Activated naive CD8-positive, alpha-beta T cell treated with anti-CD3 and anti-CD28 coated beads for 36 hours (primary cell): ENCODE measurements at regions not wholly inside any gene's neighbourhood (a gene's known extent, or its start where the extent isn't known, plus 50 kb on each side); places are given as distances from the start of the nearest gene placed in this dataset.
"Not testable (repeated sequence)": the region's sequence is repeated elsewhere in the genome, so short reads cannot be mapped to it uniquely, and the experiment has no call there.

Experiments used
- DNase-seq: peaks from one replicate; pipeline ENCODE4 v3.0.0; 2021
- H3K27ac Mint-ChIP-seq: one replicate; pipeline ENCODE4 v1.8.0; 2022; ENCODE audit warnings: mild to moderate bottlenecking, moderate library complexity, mixed read lengths
- H3K27me3 Mint-ChIP-seq: one replicate; pipeline ENCODE4 v1.8.0; 2022; ENCODE audit warnings: mild to moderate bottlenecking, mixed read lengths
- H3K36me3 Mint-ChIP-seq: one replicate; pipeline ENCODE4 v1.8.0; 2021; ENCODE audit warnings: mild to moderate bottlenecking, mixed read lengths
- H3K4me1 Mint-ChIP-seq: one replicate; pipeline ENCODE4 v1.8.0; 2021; ENCODE audit warnings: mixed read lengths
- H3K4me3 Mint-ChIP-seq: one replicate; pipeline ENCODE4 v1.8.0; 2022; ENCODE audit warnings: mild to moderate bottlenecking, moderate library complexity, mixed read lengths
- H3K9me3 Mint-ChIP-seq: one replicate; pipeline ENCODE4 v1.8.0; 2022; ENCODE audit warnings: mixed read lengths

GRCh38 chr1:91129458-91129857 lies 107.6 kb upstream of the ZNF644 start:
- peaks cover 2% of the 10 kb centered on the region for H3K4me1 Mint-ChIP-seq
- H3K27me3 Mint-ChIP-seq = peaks cover 8% of the 10 kb centered on the region
- H3K9me3 Mint-ChIP-seq = no peaks in the 10 kb centered on the region
- no peak for DNase-seq
- H3K36me3 Mint-ChIP-seq = no peaks in the 10 kb centered on the region
- H3K27ac Mint-ChIP-seq = no peak overlapping the region
- H3K4me3 Mint-ChIP-seq = no peak overlapping the region

- Mint-ChIP-seq H3K27me3 (peaks cover 8% of the 10 kb centered on the region), H3K4me3 (no peak overlapping the region), H3K36me3 (no peaks in the 10 kb centered on the region), H3K4me1 (peaks cover 6% of the 10 kb centered on the region), H3K27ac (no peak overlapping the region), H3K9me3 (no peaks in the 10 kb centered on the region)
- DNase-seq = no peak
Observed at GRCh38 chr1:91129017-91129416, 107.2 kb upstream of the ZNF644 start.

DNA sequence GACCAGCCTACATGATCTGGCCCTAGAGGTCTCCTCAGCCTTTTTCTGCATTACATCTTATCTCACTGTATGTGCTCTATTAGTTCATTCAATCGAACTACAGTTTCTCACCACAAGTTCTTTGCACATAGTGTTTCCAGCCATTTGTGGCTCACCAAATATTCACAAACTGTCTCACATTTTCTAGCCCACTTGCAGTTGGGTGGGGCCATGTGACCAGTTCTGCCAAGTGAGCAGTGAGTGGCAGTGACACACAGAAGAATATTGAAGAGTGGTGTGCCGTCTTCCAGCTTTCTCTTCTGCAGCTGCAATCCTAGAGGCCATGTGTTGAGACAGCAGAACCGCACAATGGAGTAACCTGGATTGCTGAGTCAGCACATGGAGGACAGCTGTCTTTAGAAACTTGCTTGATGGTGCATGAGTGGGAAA lies 103.2 kb upstream of the ZNF644 start:
- H3K27me3 Mint-ChIP-seq = peaks cover 4% of the 10 kb centered on the region
- peaks cover 7% of the 10 kb centered on the region for H3K4me1 Mint-ChIP-seq
- DNase-seq = peak; percentile 7
- no peaks in the 10 kb centered on the region for H3K36me3 Mint-ChIP-seq
- H3K4me3 Mint-ChIP-seq = no peak overlapping the region
- no peaks in the 10 kb centered on the region for H3K9me3 Mint-ChIP-seq
- peak overlapping the region; percentile 23 for H3K27ac Mint-ChIP-seq

GRCh38 chr1:91124290-91124985 lies 102.6 kb upstream of the ZNF644 start:
- Mint-ChIP-seq H3K4me3 (no peak overlapping the region), H3K27ac (peak overlapping the region; percentile 23), H3K36me3 (no peaks in the 10 kb centered on the region), H3K9me3 (no peaks in the 10 kb centered on the region), H3K4me1 (peaks cover 7% of the 10 kb centered on the region), H3K27me3 (peaks cover 4% of the 10 kb centered on the region)
- no peak for DNase-seq

- H3K4me1 Mint-ChIP-seq = peaks cover 7% of the 10 kb centered on the region
- DNase-seq = no peak
- no peak overlapping the region for H3K4me3 Mint-ChIP-seq
- no peak overlapping the region for H3K27ac Mint-ChIP-seq
- no peaks in the 10 kb centered on the region for H3K9me3 Mint-ChIP-seq
- H3K27me3 Mint-ChIP-seq = peaks cover 4% of the 10 kb centered on the region
- no peaks in the 10 kb centered on the region for H3K36me3 Mint-ChIP-seq
Observed at GRCh38 chr1:91123773-91124172, 101.9 kb upstream of the ZNF644 start.

- no peak for DNase-seq
- Mint-ChIP-seq H3K36me3 (no peaks in the 10 kb centered on the region), H3K27ac (no peak overlapping the region), H3K27me3 (peaks cover 4% of the 10 kb centered on the region), H3K4me3 (no peak overlapping the region), H3K4me1 (peaks cover 7% of the 10 kb centered on the region), H3K9me3 (no peaks in the 10 kb centered on the region)
Observed at GRCh38 chr1:91123319-91123718, 101.5 kb upstream of the ZNF644 start.

DNA sequence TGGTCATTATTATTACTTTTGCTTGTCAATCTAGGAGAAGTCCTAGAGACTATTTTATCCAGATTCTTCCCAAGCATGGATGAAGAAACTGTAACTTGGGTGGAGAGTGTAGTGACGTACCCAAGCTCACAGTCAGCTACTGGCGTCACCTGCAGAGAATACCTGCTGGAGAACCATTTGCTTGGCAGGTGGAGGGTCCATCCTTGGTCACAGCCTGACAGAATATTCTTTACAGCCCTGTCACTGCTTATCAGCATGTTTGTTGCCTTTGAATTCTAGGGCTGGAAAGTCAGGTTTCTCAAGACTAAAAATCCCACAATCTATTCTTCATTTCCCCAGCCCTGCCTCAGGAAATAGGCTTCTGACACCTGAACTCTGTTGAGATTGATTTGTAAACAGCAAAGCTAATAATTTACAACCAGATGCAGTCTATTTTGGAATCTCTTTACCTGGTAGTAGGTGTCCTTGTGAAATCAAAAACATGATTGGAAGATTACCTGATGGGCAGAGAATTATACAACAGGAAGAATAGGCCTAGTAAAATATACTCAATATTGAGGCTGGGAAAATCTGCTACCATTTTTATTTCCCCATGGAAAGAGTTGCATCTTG lies 100.4 kb upstream of the ZNF644 start:
- Mint-ChIP-seq H3K36me3 (no peaks in the 10 kb centered on the region), H3K27me3 (no peaks in the 10 kb centered on the region), H3K9me3 (no peaks in the 10 kb centered on the region), H3K27ac (no peak overlapping the region), H3K4me3 (no peak overlapping the region), H3K4me1 (peaks cover 7% of the 10 kb centered on the region)
- DNase-seq = no peak

DNA sequence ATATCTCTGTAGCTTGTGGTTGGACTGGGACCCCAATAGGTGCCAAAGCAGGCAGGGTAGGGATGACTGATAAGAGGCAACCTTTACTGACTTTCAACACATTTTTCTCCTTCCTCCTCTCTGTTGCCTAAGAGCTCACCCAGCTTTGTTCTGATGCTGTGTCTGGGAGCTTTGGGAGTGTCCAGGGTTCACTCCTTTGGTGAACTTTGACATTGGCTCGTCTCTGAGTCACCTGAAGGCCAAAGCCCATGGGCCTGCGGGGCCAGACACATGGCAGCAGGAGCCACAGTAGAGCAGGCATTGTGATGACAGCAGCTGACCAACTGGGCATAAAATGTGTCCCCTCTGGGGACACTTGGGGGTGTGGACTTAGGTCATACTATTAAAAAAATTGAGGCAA lies 99.5 kb upstream of the ZNF644 start:
- H3K4me1 Mint-ChIP-seq = peaks cover 11% of the 10 kb centered on the region
- H3K36me3 Mint-ChIP-seq = no peaks in the 10 kb centered on the region

DNA sequence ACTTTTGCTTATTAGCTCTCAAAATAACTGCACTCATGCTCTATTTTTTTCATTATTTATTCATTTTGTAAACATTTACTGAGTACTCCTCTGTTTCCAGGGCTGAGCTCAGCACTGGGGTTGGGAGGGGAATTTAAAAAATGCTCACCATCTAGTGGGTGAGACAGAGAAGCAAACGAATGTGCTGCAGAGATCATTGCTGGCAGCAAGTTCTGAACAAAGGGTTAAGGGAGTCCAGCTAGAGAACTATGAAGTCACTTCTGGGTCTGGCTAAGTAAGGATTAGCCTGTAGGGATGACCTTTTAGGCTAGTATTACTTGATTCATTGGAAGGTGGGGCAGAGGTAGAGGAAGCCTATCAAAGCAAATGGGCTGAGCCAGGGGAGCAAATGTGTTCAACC lies 99.1 kb upstream of the ZNF644 start:
- Mint-ChIP-seq H3K4me1 (peaks cover 11% of the 10 kb centered on the region), H3K9me3 (no peaks in the 10 kb centered on the region), H3K27me3 (no peaks in the 10 kb centered on the region), H3K36me3 (no peaks in the 10 kb centered on the region), H3K27ac (no peak overlapping the region), H3K4me3 (no peak overlapping the region)
- DNase-seq = no peak

More for the DNA sequence above, 99.5 kb upstream of the ZNF644 start:
- Mint-ChIP-seq H3K9me3 (no peaks in the 10 kb centered on the region), H3K27ac (no peak overlapping the region), H3K27me3 (no peaks in the 10 kb centered on the region), H3K4me3 (no peak overlapping the region)
- no peak for DNase-seq

GRCh38 chr1:91120421-91120820 lies 98.6 kb upstream of the ZNF644 start:
- peaks cover 11% of the 10 kb centered on the region for H3K4me1 Mint-ChIP-seq
- no peaks in the 10 kb centered on the region for H3K9me3 Mint-ChIP-seq
- no peak overlapping the region for H3K4me3 Mint-ChIP-seq
- H3K27me3 Mint-ChIP-seq = no peaks in the 10 kb centered on the region
- H3K36me3 Mint-ChIP-seq = no peaks in the 10 kb centered on the region
- no peak overlapping the region for H3K27ac Mint-ChIP-seq
- no peak for DNase-seq

- Mint-ChIP-seq H3K4me3 (no peak overlapping the region), H3K27ac (no peak overlapping the region), H3K27me3 (peaks cover 6% of the 10 kb centered on the region), H3K36me3 (no peaks in the 10 kb centered on the region), H3K9me3 (peaks cover 1% of the 10 kb centered on the region), H3K4me1 (peaks cover 6% of the 10 kb centered on the region)
- DNase-seq = no peak
Observed at GRCh38 chr1:91104712-91105111, 82.9 kb upstream of the ZNF644 start.

- Mint-ChIP-seq H3K4me3 (no peak overlapping the region), H3K27ac (no peak overlapping the region), H3K4me1 (peaks cover 6% of the 10 kb centered on the region), H3K27me3 (peaks cover 12% of the 10 kb centered on the region), H3K9me3 (no peaks in the 10 kb centered on the region), H3K36me3 (no peaks in the 10 kb centered on the region)
- no peak for DNase-seq
Observed at GRCh38 chr1:91101328-91101727, 79.5 kb upstream of the ZNF644 start.

GRCh38 chr1:91099746-91100621 lies 78.1 kb upstream of the ZNF644 start:
- no peak for DNase-seq
- Mint-ChIP-seq H3K36me3 (no peaks in the 10 kb centered on the region), H3K4me3 (no peak overlapping the region), H3K27ac (no peak overlapping the region), H3K9me3 (no peaks in the 10 kb centered on the region), H3K4me1 (peaks cover 6% of the 10 kb centered on the region), H3K27me3 (peaks cover 17% of the 10 kb centered on the region)

GRCh38 chr1:91098299-91098906 lies 76.6 kb upstream of the ZNF644 start:
- H3K9me3 Mint-ChIP-seq = no peaks in the 10 kb centered on the region
- H3K36me3 Mint-ChIP-seq = no peaks in the 10 kb centered on the region
- no peak overlapping the region for H3K27ac Mint-ChIP-seq
- no peak for DNase-seq
- H3K27me3 Mint-ChIP-seq = peaks cover 17% of the 10 kb centered on the region
- peaks cover 6% of the 10 kb centered on the region for H3K4me1 Mint-ChIP-seq
- no peak overlapping the region for H3K4me3 Mint-ChIP-seq

- not testable (repeated sequence) for H3K4me3 Mint-ChIP-seq, H3K27ac Mint-ChIP-seq, H3K36me3 Mint-ChIP-seq, H3K9me3 Mint-ChIP-seq, H3K4me1 Mint-ChIP-seq, DNase-seq
- peaks cover 17% of the 10 kb centered on the region for H3K27me3 Mint-ChIP-seq
Observed at GRCh38 chr1:91095321-91095720, 73.5 kb upstream of the ZNF644 start.
